Tibial nerve (tissue), 4 donors: ENCODE measurements at regions not wholly inside any gene's neighbourhood (a gene's known extent, or its start where the extent isn't known, plus 50 kb on each side); places are given as distances from the start of the nearest gene placed in this dataset.

Experiments used
- CTCF ChIP-seq, 5 experiments: fragments of 200-600 bp in 3 of 5; fragments of 450-650 bp in 2 of 5; sonication (generic) in 3 of 5; IDR thresholded peaks; one replicate each; pipeline ENCODE4 v1.5.1; 2016 to 2019; ENCODE audit warnings: antibody characterized with exemption in 5 of 5, mild to moderate bottlenecking in 3 of 5, moderate library complexity in 2 of 5
- EP300 ChIP-seq, 2 donors: sonication (generic); formaldehyde crosslinking; IDR thresholded peaks; one replicate each; pipeline ENCODE4 v1.6.1; 2017; ENCODE audit warnings: antibody characterized with exemption in 2 of 2, mild to moderate bottlenecking in 1 of 2

GRCh38 chr1:98184856-98185255 lies 264.0 kb upstream of the DPYD start:
- TF ChIP-seq CTCF (IDR thresholded peaks at IDR 0.05), result no peak
- no peak for TF ChIP-seq EP300 (IDR thresholded peaks at IDR 0.05)
